HL-60 (cell line): ENCODE measurements at regions not wholly inside any gene's neighbourhood (a gene's known extent, or its start where the extent isn't known, plus 50 kb on each side); places are given as distances from the start of the nearest gene placed in this dataset.
"Not testable (repeated sequence)": the region's sequence is repeated elsewhere in the genome, so short reads cannot be mapped to it uniquely, and the experiment has no call there.

Source experiments
- DNase-seq, 2 experiments: peaks; one replicate each; pipeline ENCODE4 v3.0.0-alpha.2; 2010 to 2020; ENCODE audit warnings: low read depth in 1 of 2, low spot score in 1 of 2
- H3K27ac ChIP-seq: fragments of 250-450 bp; sonication (Bioruptor Pico); replicated peaks from 2 replicates; pipeline ENCODE4 v1.5.1; 2020; ENCODE audit warnings: mild to moderate bottlenecking, moderate library complexity
- H3K27me3 ChIP-seq: fragments of 250-450 bp; sonication (Bioruptor Pico); 2 replicates; pipeline ENCODE4 v1.5.1; 2021; ENCODE audit warnings: mild to moderate bottlenecking, moderate library complexity; ENCODE audit not compliant: insufficient read depth, poor library complexity, severe bottlenecking
- H3K4me3 ChIP-seq: replicated peaks from 2 replicates; pipeline ENCODE4 v1.5.1; 2011; ENCODE audit warnings: mild to moderate bottlenecking, control low read depth, low read length; ENCODE audit not compliant: insufficient read depth
- GABPA ChIP-seq: IDR thresholded peaks from 2 replicates; pipeline ENCODE4 v1.6.1; 2012; ENCODE audit warnings: low read depth
- POLR2AphosphoS5 ChIP-seq: IDR thresholded peaks from 2 replicates; pipeline ENCODE4 v1.6.1; 2012; ENCODE audit warnings: low read depth
- REST ChIP-seq: IDR thresholded peaks from 2 replicates; pipeline ENCODE4 v1.6.1; 2012; ENCODE audit warnings: low read depth; ENCODE audit not compliant: insufficient replicate concordance
- SPI1 ChIP-seq: IDR thresholded peaks from 2 replicates; pipeline ENCODE4 v1.6.1; 2012; ENCODE audit warnings: low read depth, mild to moderate bottlenecking, borderline replicate concordance
- TF ChIP-seq, protein P1 (sequence below): IDR thresholded peaks from one replicate; pipeline ENCODE4 v1.5.1; 2011; ENCODE audit warnings: low read length, control low read depth, inconsistent platforms; ENCODE audit not compliant: insufficient read depth

GRCh38 chr20:53818457-53819177 lies 225.0 kb upstream of the ZNF217 start:
- Histone ChIP-seq H3K4me3 (no peak overlapping the region), H3K27ac (no peak overlapping the region), H3K27me3 (no peaks in the 10 kb centered on the region)
- TF ChIP-seq POLR2AphosphoS5, result no peak
- TF ChIP-seq, protein P1, sequence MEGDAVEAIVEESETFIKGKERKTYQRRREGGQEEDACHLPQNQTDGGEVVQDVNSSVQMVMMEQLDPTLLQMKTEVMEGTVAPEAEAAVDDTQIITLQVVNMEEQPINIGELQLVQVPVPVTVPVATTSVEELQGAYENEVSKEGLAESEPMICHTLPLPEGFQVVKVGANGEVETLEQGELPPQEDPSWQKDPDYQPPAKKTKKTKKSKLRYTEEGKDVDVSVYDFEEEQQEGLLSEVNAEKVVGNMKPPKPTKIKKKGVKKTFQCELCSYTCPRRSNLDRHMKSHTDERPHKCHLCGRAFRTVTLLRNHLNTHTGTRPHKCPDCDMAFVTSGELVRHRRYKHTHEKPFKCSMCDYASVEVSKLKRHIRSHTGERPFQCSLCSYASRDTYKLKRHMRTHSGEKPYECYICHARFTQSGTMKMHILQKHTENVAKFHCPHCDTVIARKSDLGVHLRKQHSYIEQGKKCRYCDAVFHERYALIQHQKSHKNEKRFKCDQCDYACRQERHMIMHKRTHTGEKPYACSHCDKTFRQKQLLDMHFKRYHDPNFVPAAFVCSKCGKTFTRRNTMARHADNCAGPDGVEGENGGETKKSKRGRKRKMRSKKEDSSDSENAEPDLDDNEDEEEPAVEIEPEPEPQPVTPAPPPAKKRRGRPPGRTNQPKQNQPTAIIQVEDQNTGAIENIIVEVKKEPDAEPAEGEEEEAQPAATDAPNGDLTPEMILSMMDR, result no peak
- TF ChIP-seq REST, result no peak
- no peak for TF ChIP-seq GABPA
- TF ChIP-seq SPI1, result no peak
- no peak for DNase-seq

GRCh38 chr20:53817513-53817912 lies 223.9 kb upstream of the ZNF217 start:
- not testable (repeated sequence) for H3K27ac ChIP-seq, DNase-seq, H3K27me3 ChIP-seq, H3K4me3 ChIP-seq

DNA sequence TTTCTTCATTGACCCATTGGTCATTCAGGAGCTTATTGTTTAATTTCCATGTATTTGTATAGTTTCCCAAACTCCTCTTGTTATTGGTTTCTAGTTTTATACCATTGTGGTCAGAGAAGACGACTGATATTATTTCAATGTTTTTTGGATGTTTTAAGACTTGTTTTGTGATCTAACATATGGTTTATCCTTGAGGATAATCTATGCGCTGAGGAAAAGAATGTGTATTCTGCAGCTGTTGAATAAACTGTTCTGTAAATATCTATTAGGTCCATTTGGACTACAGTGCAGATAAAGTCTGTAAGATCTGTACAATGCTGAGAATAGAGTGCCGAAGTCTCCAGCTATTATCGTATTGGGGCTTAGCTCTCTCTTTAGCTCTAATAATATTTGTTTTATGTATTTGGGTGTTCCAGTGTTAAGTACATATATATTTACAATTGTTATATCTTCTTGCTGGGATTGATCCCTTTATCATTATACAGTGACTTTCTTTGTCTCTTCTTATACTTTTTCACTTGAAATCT lies 223.3 kb upstream of the ZNF217 start:
- H3K4me3 ChIP-seq, result no peak overlapping the region
- no peaks in the 10 kb centered on the region for H3K27me3 ChIP-seq
- no peak overlapping the region for H3K27ac ChIP-seq
- TF ChIP-seq POLR2AphosphoS5, result no peak
- TF ChIP-seq GABPA, result no peak
- TF ChIP-seq, protein P1, result no peak
- no peak for TF ChIP-seq SPI1
- no peak for TF ChIP-seq REST
- DNase-seq, result no peak

DNA sequence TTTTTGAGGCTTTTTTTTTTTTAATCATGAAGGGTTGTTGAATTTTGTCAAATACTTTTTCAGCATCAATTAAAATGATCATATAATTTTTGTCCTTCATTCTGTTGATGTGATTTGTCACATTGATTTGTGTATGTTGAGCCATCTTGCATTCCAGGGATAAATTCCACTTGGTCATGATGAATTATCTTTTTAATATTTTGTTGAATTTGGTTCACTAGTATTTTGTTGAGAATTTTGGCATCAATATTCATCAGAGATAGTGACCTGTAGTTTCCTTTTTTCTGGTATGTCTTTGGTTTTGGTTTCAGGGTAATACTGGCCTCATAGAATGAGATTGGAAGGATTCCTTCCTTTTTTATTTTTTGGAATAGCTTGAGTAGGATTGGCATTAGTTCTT lies 221.9 kb upstream of the ZNF217 start:
- TF ChIP-seq REST (no peak), POLR2AphosphoS5 (no peak), GABPA (no peak), SPI1 (no peak)
- TF ChIP-seq, protein P1, result no peak
- Histone ChIP-seq H3K27me3 (no peaks in the 10 kb centered on the region), H3K4me3 (no peak overlapping the region), H3K27ac (no peak overlapping the region)
- DNase-seq, result no peak
